ENCODE measurements at regions not wholly inside any gene's neighbourhood (a gene's known extent, or its start where the extent isn't known, plus 50 kb on each side); places are given as distances from the start of the nearest gene placed in this dataset.

GRCh38 chr12:34390171-34390841, 368.0 kb downstream of the ALG10 start:
- H3K9me3 Mint-ChIP-seq: peaks cover 0 to 10% of the 10 kb centered on the region in 2 donors
- no peak for DNase-seq
- ATAC-seq: no peak
- 80% methylated on average over 17 of the region's 17 CpGs for WGBS (ENCODE audit: insufficient coverage)
- H3K27ac Mint-ChIP-seq: no peak overlapping the region
- peaks cover 94% of the 10 kb centered on the region for H3K9me3 ChIP-seq (ENCODE audit: control insufficient read depth, insufficient read depth, low read length)
- no peak overlapping the region for H3K4me3 ChIP-seq (ENCODE audit: low read length)
- no peaks in the 10 kb centered on the region for H3K36me3 Mint-ChIP-seq
- no peaks in the 10 kb centered on the region for H3K27me3 Mint-ChIP-seq (ENCODE audit: low read depth in 2 of 2)
- H3K4me1 ChIP-seq (ENCODE audit: control insufficient read depth, insufficient read depth, low read length): no peaks in the 10 kb centered on the region
- H3K36me3 ChIP-seq (ENCODE audit: control insufficient read depth, insufficient read depth, low read length): no peaks in the 10 kb centered on the region
- H3K27ac ChIP-seq (ENCODE audit: low read length): no peak overlapping the region
- H3K4me3 Mint-ChIP-seq: no peak overlapping the region
- TF ChIP-seq CTCF (IDR thresholded peaks at IDR 0.05): no peak
- intact Hi-C loops (cut with micrococcal nuclease): no loop called here
- H3K27me3 ChIP-seq (ENCODE audit: control insufficient read depth, insufficient read depth, low read length): no peaks in the 10 kb centered on the region
- no peaks in the 10 kb centered on the region for H3K4me1 Mint-ChIP-seq

- Histone ChIP-seq H3K36me3 (ENCODE audit: control insufficient read depth, insufficient read depth, low read length) (no peaks in the 10 kb centered on the region), H3K4me3 (ENCODE audit: low read length) (no peak overlapping the region), H3K27me3 (ENCODE audit: control insufficient read depth, insufficient read depth, low read length) (no peaks in the 10 kb centered on the region), H3K4me1 (ENCODE audit: control insufficient read depth, insufficient read depth, low read length) (no peaks in the 10 kb centered on the region), H3K9me3 (ENCODE audit: control insufficient read depth, insufficient read depth, low read length) (peaks cover 94% of the 10 kb centered on the region), H3K27ac (ENCODE audit: low read length) (no peak overlapping the region)
- no peak overlapping the region for H3K27ac Mint-ChIP-seq
- no peaks in the 10 kb centered on the region for H3K36me3 Mint-ChIP-seq
- no peak overlapping the region for H3K4me3 Mint-ChIP-seq
- H3K4me1 Mint-ChIP-seq: no peaks in the 10 kb centered on the region
- H3K27me3 Mint-ChIP-seq (ENCODE audit: low read depth in 2 of 2): no peaks in the 10 kb centered on the region
- intact Hi-C loops (cut with micrococcal nuclease): no loop called here
- peaks cover 0 to 7% of the 10 kb centered on the region in 2 donors for H3K9me3 Mint-ChIP-seq
- 80% methylated on average over 24 of the region's 24 CpGs for WGBS (ENCODE audit: insufficient coverage)
- no peak for TF ChIP-seq CTCF (IDR thresholded peaks at IDR 0.05)
- ATAC-seq (no peak), DNase-seq (no peak)
These were observed 368.8 kb downstream of the ALG10 start for GRCh38 chr12:34390846-34391700.

- no peak for TF ChIP-seq CTCF (IDR thresholded peaks at IDR 0.05)
- H3K27me3 ChIP-seq (ENCODE audit: control insufficient read depth, insufficient read depth, low read length): no peaks in the 10 kb centered on the region
- no peak for ATAC-seq
- Mint-ChIP-seq H3K4me1 (no peaks in the 10 kb centered on the region), H3K27me3 (ENCODE audit: low read depth in 2 of 2) (no peaks in the 10 kb centered on the region), H3K27ac (no peak overlapping the region), H3K36me3 (no peaks in the 10 kb centered on the region), H3K9me3 (peaks cover 0 to 7% of the 10 kb centered on the region in 2 donors), H3K4me3 (no peak overlapping the region)
- H3K36me3 ChIP-seq (ENCODE audit: control insufficient read depth, insufficient read depth, low read length): no peaks in the 10 kb centered on the region
- no peaks in the 10 kb centered on the region for H3K4me1 ChIP-seq (ENCODE audit: control insufficient read depth, insufficient read depth, low read length)
- no peak for DNase-seq
- H3K4me3 ChIP-seq (ENCODE audit: low read length): no peak overlapping the region
- H3K27ac ChIP-seq (ENCODE audit: low read length): no peak overlapping the region
- intact Hi-C loops (cut with micrococcal nuclease): no loop called here
- 71% methylated on average over 36 of the region's 37 CpGs for WGBS (ENCODE audit: insufficient coverage)
- H3K9me3 ChIP-seq (ENCODE audit: control insufficient read depth, insufficient read depth, low read length): peaks cover 93% of the 10 kb centered on the region
These were observed 369.7 kb downstream of the ALG10 start for GRCh38 chr12:34391771-34392581.
